Keratinocyte (primary cell): ENCODE measurements at regions not wholly inside any gene's neighbourhood (a gene's known extent, or its start where the extent isn't known, plus 50 kb on each side); places are given as distances from the start of the nearest gene placed in this dataset.

Source experiments
- EZH2 ChIP-seq: IDR thresholded peaks from one replicate; pipeline ENCODE4 v1.6.1; 2012; ENCODE audit warnings: inconsistent platforms, mild to moderate bottlenecking, low read length, moderate library complexity
- TF ChIP-seq, protein P1 (sequence below), 3 experiments: IDR thresholded peaks in 1 of 3; conservative IDR thresholded peaks in 1 of 3; optimal IDR thresholded peaks in 1 of 3; 2 replicates in 2 of 3; 3 replicates in 1 of 3; pipeline versions ENCODE3 to v1.5.1; 2011; ENCODE audit warnings: low read length in 3 of 3, mild to moderate bottlenecking in 3 of 3, moderate library complexity in 2 of 3, control low read depth in 1 of 3, inconsistent platforms in 1 of 3; ENCODE audit not compliant: insufficient read depth in 2 of 3; ENCODE audit errors: extremely low read depth in 1 of 3

DNA sequence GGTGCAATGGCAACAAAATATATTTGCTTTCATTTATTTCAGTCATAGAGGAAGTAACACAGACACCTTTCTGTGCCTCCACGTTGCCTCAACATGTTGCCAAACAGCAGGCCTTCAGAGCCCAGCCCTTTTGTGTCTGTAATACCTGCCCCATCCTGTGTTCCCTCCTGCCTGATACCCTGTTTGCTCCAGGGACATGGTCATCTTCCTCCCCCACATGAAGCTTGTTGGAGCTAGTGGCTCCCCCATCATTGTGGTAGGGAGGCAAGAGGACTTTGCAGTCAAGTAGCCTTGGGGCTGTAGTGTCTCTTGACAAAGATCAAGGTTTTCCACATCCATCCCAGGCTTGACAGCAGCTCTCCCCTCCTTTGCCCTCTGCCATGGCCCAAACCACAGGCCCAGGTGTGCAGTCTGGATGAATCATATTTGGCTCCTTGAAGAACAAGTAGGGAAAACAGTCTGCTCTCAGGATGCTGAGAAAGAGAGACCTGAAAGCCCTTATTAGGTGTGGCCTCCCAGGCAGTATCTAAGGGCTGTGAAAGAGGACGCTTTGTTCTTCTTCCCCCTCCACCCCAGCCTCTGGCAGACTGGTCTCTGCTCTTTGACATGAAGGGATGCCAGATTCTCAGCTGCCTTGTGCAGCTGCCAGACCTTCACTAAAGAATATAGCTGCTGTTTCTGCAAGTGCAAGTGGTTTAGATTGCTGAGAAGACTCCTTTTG, 329.0 kb downstream of the C12orf75 start:
- no peak for TF ChIP-seq EZH2
- TF ChIP-seq, protein P1, sequence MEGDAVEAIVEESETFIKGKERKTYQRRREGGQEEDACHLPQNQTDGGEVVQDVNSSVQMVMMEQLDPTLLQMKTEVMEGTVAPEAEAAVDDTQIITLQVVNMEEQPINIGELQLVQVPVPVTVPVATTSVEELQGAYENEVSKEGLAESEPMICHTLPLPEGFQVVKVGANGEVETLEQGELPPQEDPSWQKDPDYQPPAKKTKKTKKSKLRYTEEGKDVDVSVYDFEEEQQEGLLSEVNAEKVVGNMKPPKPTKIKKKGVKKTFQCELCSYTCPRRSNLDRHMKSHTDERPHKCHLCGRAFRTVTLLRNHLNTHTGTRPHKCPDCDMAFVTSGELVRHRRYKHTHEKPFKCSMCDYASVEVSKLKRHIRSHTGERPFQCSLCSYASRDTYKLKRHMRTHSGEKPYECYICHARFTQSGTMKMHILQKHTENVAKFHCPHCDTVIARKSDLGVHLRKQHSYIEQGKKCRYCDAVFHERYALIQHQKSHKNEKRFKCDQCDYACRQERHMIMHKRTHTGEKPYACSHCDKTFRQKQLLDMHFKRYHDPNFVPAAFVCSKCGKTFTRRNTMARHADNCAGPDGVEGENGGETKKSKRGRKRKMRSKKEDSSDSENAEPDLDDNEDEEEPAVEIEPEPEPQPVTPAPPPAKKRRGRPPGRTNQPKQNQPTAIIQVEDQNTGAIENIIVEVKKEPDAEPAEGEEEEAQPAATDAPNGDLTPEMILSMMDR (optimal IDR thresholded peaks at IDR 0.05 in 1 of 3, IDR thresholded peaks at IDR 0.05 in 1 of 3, conservative IDR thresholded peaks at IDR 0.05 in 1 of 3; ENCODE audit: extremely low read depth in 1 of 3, insufficient read depth in 2 of 3, low read length in 3 of 3): no peak
